Transverse colon (tissue), 4 donors: ENCODE measurements at regions not wholly inside any gene's neighbourhood (a gene's known extent, or its start where the extent isn't known, plus 50 kb on each side); places are given as distances from the start of the nearest gene placed in this dataset.

Experiments used
- DNase-seq: peaks from one replicate; pipeline ENCODE4 v3.0.0-alpha.2; 2019
- H3K27ac ChIP-seq, 4 donors: fragments of 200-600 bp; sonication (generic); 2 replicates each; pipeline ENCODE4 v1.5.1; 2016 to 2018; ENCODE audit warnings: inconsistent platforms in 4 of 4
- H3K27me3 ChIP-seq: fragments of 200-600 bp; sonication (generic); 2 replicates; pipeline ENCODE4 v1.5.1; 2017; ENCODE audit warnings: inconsistent platforms
- H3K36me3 ChIP-seq, 4 donors: fragments of 200-600 bp; sonication (generic); 2 replicates each; pipeline ENCODE4 v1.5.1; 2017 to 2019; ENCODE audit warnings: inconsistent platforms in 4 of 4
- H3K4me1 ChIP-seq, 4 donors: fragments of 200-600 bp; sonication (generic); 2 replicates each; pipeline ENCODE4 v1.5.1; 2017 to 2020; ENCODE audit warnings: inconsistent platforms in 4 of 4
- H3K4me3 ChIP-seq, 4 donors: fragments of 200-600 bp; sonication (generic); 1 replicate in 1 of 4; 2 replicates in 3 of 4; pipeline versions ENCODE4 v1.5.1 to v1.6.1; 2017 to 2019; ENCODE audit warnings: inconsistent platforms in 4 of 4
- H3K9me3 ChIP-seq, 2 donors: fragments of 200-600 bp; sonication (generic); 2 replicates each; pipeline ENCODE4 v1.5.1; 2017 to 2019; ENCODE audit warnings: inconsistent platforms in 2 of 2
- CTCF ChIP-seq, 5 experiments: fragments of 200-600 bp in 3 of 5; fragments of 450-650 bp in 2 of 5; sonication (generic) in 3 of 5; IDR thresholded peaks; 1 replicate in 2 of 5; 2 replicates in 3 of 5; pipeline ENCODE4 v1.5.1; 2016 to 2017; ENCODE audit warnings: antibody characterized with exemption in 5 of 5, inconsistent platforms in 3 of 5, mild to moderate bottlenecking in 2 of 5, moderate library complexity in 1 of 5
- EP300 ChIP-seq: sonication (generic); formaldehyde crosslinking; IDR thresholded peaks from one replicate; pipeline ENCODE4 v1.6.1; 2017; ENCODE audit warnings: antibody characterized with exemption, low read depth
- POLR2A ChIP-seq: fragments of 450-650 bp; IDR thresholded peaks from one replicate; pipeline ENCODE4 v1.6.1; 2016; ENCODE audit warnings: antibody characterized with exemption, mild to moderate bottlenecking, moderate library complexity
- POLR2AphosphoS5 ChIP-seq, 3 donors: sonication (generic); formaldehyde crosslinking; IDR thresholded peaks; one replicate each; pipeline ENCODE4 v1.6.1; 2016; ENCODE audit warnings: antibody characterized with exemption in 3 of 3
- WGBS, 2 donors: methylation state at CpG; one replicate each; pipeline ENCODE4 v1.1.5; 2018; ENCODE audit warnings: low coverage in 1 of 2; 5-methylcytosine and 5-hydroxymethylcytosine counted together
- in situ Hi-C, 4 donors: fragments of 200-750 bp; cut with MboI; loops; one replicate each; pipeline versions ENCODE4 v1.15.0 to v1.15.1; 2017; ENCODE audit warnings: low sequenced_read_pairs in 3 of 4, low pct_ligation_motif_present in 1 of 4, low pct_unique_long_range_greater_than_20kb in 1 of 4
- intact Hi-C: fragments of 100-400 bp; cut with DNase I; formaldehyde crosslinking; loops from one replicate; pipeline ENCODE4 v1.15.1; 2023; ENCODE audit warnings: low total_unique reads

GRCh38 chr4:33302321-33302720 is 2582.2 kb downstream of the PCDH7 start:
- no peak for DNase-seq
- intact Hi-C loops (no loop called here), in situ Hi-C loops (no loop called here)
- Histone ChIP-seq H3K4me3 (no peak overlapping the region), H3K9me3 (no peaks in the 10 kb centered on the region), H3K27me3 (no peaks in the 10 kb centered on the region), H3K27ac (no peak overlapping the region), H3K4me1 (no peaks in the 10 kb centered on the region), H3K36me3 (no peaks in the 10 kb centered on the region)
- 49 to 63% methylated on average over 1 to 2 of the region's 2 CpGs for WGBS, 2 donors
- TF ChIP-seq EP300 (no peak), CTCF (IDR thresholded peaks at IDR 0.05) (no peak)

GRCh38 chr4:33306131-33306530 is 2586.0 kb downstream of the PCDH7 start:
- Histone ChIP-seq H3K4me3 (no peak overlapping the region), H3K27ac (no peak overlapping the region), H3K9me3 (no peaks in the 10 kb centered on the region), H3K4me1 (no peaks in the 10 kb centered on the region), H3K36me3 (no peaks in the 10 kb centered on the region), H3K27me3 (no peaks in the 10 kb centered on the region)
- in situ Hi-C loops = no loop called here
- DNase-seq = no peak
- no peak for TF ChIP-seq EP300
- no peak for TF ChIP-seq POLR2AphosphoS5 (IDR thresholded peaks at IDR 0.05)
- TF ChIP-seq POLR2A = no peak
- TF ChIP-seq CTCF (IDR thresholded peaks at IDR 0.05) = no peak
- intact Hi-C loops = no loop called here
- 84 to 88% methylated on average over 1 to 2 of the region's 2 CpGs for WGBS, 2 donors

- no peak for DNase-seq
- H3K27me3 ChIP-seq = no peaks in the 10 kb centered on the region
- 80 to 83% methylated on average over 2 of the region's 2 CpGs for WGBS, 2 donors
Measured at GRCh38 chr4:33316033-33316432, 2595.9 kb downstream of the PCDH7 start.

GRCh38 chr4:33316578-33316977 is 2596.4 kb downstream of the PCDH7 start:
- WGBS, 2 donors = 75% methylated on average over 3 of the region's 3 CpGs; no CpG with 5 or more reads in 1 of the 2 donors
- Histone ChIP-seq H3K27ac (no peak overlapping the region), H3K27me3 (no peaks in the 10 kb centered on the region), H3K9me3 (peaks cover 3 to 4% of the 10 kb centered on the region in 2 donors), H3K36me3 (no peaks in the 10 kb centered on the region), H3K4me3 (no peak overlapping the region), H3K4me1 (no peaks in the 10 kb centered on the region)
- DNase-seq = no peak
- TF ChIP-seq POLR2A (no peak), POLR2AphosphoS5 (IDR thresholded peaks at IDR 0.05) (no peak), EP300 (no peak), CTCF (IDR thresholded peaks at IDR 0.05) (no peak)
- intact Hi-C loops = no loop called here
- in situ Hi-C loops = no loop called here

More at GRCh38 chr4:33316033-33316432, 2595.9 kb downstream of the PCDH7 start:
- in situ Hi-C loops = no loop called here
- no peak overlapping the region for H3K4me3 ChIP-seq
- H3K36me3 ChIP-seq = no peaks in the 10 kb centered on the region
- H3K4me1 ChIP-seq = no peaks in the 10 kb centered on the region
- H3K27ac ChIP-seq = no peak overlapping the region
- H3K9me3 ChIP-seq = peaks cover 3 to 4% of the 10 kb centered on the region in 2 donors
- intact Hi-C loops = no loop called here
- TF ChIP-seq POLR2A (no peak), EP300 (no peak)

- 59 to 83% methylated on average over 1 of the region's 1 CpG for WGBS, 2 donors
- Histone ChIP-seq H3K27ac (no peak overlapping the region), H3K4me3 (no peak overlapping the region), H3K27me3 (no peaks in the 10 kb centered on the region), H3K4me1 (no peaks in the 10 kb centered on the region), H3K36me3 (no peaks in the 10 kb centered on the region), H3K9me3 (no peaks in the 10 kb centered on the region)
- no peak for DNase-seq
- intact Hi-C loops = no loop called here
- TF ChIP-seq EP300 (no peak), POLR2A (no peak), CTCF (IDR thresholded peaks at IDR 0.05) (no peak)
- in situ Hi-C loops = no loop called here
Measured at GRCh38 chr4:33323393-33323792, 2603.2 kb downstream of the PCDH7 start.
